NCI-H748 (cell line): ENCODE measurements at regions not wholly inside any gene's neighbourhood (a gene's known extent, or its start where the extent isn't known, plus 50 kb on each side); places are given as distances from the start of the nearest gene placed in this dataset.
A peak's percentile ranks its signal among the peaks of the same experiment; 100 is the strongest.
"Not testable (repeated sequence)": the region's sequence is repeated elsewhere in the genome, so short reads cannot be mapped to it uniquely, and the experiment has no call there.

ENCODE experiments used
- DNase-seq: peaks from one replicate; lab custom pipeline; 2025; ENCODE audit not compliant: unreplicated experiment; lab: John Stamatoyannopoulos, UW

DNA sequence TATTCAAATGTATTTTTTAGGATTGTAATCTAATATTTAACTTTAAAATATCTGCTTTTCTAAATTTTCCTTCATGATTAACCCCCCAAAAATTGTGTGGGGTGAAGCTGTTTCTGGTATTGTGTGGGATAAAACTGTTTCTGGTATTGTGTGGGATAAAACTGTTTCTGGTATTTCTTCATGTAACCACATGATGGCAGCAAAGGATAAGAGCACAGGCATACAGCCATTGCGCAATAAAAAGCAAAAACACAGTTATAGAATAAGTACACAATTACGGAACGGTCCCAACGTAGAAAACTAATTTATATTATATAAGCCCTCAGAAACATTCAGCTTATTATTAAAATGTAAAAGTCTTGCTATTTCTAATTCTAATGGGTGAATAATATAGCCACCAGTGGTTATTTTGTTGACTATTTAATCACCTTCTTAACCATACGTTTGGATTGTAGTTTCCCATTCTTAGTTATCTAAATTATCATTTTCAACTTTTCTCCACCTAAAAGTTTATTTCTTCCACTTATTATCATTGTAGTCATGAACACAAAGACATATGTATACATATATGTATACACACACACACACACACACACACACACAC, 333.9 kb upstream of the FSTL5 start:
- DNase-seq, result peak; percentile 27

- DNase-seq, result no peak
Observed at GRCh38 chr4:162494935-162495334, 331.1 kb upstream of the FSTL5 start.

- no peak for DNase-seq
Observed at GRCh38 chr4:162485486-162485885, 321.7 kb upstream of the FSTL5 start.

GRCh38 chr4:162475246-162475645, 311.4 kb upstream of the FSTL5 start:
- no peak for DNase-seq

GRCh38 chr4:162469977-162470376, 306.2 kb upstream of the FSTL5 start:
- DNase-seq, result no peak

- not testable (repeated sequence) for DNase-seq
Observed at GRCh38 chr4:162465356-162465755, 301.6 kb upstream of the FSTL5 start.

- peak; percentile 22 for DNase-seq
Observed at GRCh38 chr4:162461952-162462351, 298.2 kb upstream of the FSTL5 start.

- no peak for DNase-seq
Observed at GRCh38 chr4:162458051-162458450, 294.3 kb upstream of the FSTL5 start.

DNA sequence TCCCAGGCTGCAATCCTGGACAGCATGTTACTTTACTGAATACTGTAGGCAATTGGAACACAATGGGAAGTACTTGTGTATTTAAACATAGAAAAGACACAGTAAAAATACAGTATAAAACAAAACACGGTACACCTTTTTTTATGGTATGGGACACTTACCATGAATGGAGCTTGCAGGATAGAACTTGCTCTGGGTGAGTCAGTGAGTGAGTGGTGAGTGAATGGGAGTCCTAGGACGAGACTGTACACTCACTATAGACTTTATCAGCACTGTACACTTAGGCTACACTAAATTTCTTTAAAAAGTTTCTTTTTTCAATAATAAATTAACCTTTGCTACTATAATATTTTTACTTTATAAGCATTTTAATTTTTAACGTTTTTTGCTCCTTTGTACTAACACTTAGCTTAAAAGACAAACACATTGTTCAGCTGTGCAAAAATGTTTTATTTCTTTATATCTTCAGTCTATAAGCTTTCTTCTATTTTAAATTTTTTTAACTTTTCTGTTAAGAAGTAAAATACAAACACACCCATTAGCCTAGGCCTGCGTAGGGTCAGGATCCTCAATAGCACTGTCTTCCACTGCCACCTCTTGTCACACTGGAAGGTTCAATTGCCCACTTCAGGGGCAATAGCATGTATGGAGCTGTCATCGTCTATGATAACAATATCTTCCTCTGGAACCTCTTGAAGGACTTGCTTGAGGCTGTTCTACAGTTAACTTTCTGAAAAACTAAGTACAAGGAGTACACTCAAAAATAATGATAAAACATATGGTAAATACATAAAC, 293.5 kb upstream of the FSTL5 start:
- no peak for DNase-seq

GRCh38 chr4:162456106-162456505, 292.3 kb upstream of the FSTL5 start:
- no peak for DNase-seq

DNA sequence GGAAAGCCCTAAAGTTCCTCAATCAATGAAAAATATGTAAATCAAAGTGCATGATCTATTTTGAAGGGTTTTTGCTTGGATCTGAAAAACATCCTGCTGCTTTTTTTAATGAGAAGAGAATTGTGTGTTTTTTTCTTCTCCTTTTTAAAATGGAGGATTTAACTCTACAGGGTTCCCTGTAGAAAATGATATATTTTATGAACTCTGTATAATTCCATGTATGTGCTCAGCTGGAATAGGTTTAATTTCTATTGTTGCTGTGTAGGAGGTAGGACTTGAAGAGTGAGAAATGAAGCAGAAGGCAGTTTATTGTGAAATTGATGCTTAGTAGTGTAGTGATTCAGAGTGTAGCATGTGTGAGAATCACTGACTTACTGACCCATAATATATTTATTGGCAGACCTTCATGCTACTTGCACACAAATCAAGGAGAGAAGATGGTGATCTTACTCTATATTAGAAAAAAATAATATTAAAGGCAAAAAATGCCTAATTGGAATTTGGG, 286.8 kb upstream of the FSTL5 start:
- DNase-seq, result no peak

DNA sequence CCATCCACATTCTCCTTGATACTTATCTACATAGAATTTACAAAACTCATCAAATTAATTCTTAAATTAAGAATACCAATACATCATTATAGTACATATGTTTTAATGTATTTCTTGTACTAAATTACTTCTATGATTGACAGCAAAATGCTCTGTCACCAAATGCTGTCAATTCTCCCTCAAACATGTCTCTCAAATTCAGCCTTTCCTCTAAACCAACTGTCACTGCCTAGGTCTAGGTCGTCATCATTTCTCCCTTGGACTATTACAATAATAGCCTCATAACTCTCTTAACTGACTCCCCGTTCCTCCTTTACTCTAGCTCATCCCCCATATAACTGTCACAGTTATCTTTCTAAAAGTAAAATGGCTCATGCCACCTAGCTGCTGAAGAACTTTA, 279.7 kb upstream of the FSTL5 start:
- no peak for DNase-seq

DNA sequence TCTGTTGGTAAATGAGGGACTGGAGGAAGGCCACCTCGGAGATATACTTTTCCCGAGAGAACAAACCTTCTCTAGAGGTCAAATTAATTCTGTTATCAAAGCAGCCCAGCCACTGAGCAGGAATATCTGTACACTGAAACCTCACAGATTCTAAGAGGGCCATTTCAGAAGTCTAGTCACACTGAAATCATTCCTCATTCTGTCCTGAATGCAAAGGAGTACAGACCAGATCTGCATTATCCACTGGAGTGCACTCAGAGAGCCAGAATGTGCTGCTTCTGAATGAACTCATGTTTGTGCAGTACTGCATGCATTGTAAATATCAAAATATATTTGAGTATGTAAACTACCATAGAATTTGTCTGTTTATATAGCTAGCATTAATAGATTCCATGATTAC, 278.3 kb upstream of the FSTL5 start:
- DNase-seq, result no peak

- DNase-seq, result no peak
Observed at GRCh38 chr4:162422312-162422711, 258.5 kb upstream of the FSTL5 start.

- no peak for DNase-seq
Observed at GRCh38 chr4:162410854-162411253, 247.1 kb upstream of the FSTL5 start.

DNA sequence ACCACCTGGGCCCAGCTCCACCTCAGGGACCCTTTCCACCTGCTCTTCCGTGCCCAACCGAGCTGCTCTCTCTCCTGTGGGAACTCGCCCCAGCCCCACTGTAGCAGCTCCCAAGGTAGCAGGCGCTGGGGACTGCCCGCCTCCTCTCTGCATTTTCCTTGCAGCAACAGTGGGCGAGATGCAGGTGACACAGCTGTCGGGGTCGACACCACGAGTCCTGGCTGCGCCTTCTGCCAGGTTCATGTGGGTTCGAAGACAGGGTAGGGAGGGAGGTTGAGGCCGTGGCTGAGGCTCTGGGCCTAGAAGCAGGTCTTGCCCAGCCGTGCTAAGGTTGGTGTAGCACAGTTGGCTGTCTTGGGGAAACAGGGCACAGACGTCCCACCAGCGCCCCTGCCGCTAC, 245.2 kb upstream of the FSTL5 start:
- DNase-seq, result no peak

GRCh38 chr4:162408309-162408708, 244.5 kb upstream of the FSTL5 start:
- DNase-seq, result no peak

DNA sequence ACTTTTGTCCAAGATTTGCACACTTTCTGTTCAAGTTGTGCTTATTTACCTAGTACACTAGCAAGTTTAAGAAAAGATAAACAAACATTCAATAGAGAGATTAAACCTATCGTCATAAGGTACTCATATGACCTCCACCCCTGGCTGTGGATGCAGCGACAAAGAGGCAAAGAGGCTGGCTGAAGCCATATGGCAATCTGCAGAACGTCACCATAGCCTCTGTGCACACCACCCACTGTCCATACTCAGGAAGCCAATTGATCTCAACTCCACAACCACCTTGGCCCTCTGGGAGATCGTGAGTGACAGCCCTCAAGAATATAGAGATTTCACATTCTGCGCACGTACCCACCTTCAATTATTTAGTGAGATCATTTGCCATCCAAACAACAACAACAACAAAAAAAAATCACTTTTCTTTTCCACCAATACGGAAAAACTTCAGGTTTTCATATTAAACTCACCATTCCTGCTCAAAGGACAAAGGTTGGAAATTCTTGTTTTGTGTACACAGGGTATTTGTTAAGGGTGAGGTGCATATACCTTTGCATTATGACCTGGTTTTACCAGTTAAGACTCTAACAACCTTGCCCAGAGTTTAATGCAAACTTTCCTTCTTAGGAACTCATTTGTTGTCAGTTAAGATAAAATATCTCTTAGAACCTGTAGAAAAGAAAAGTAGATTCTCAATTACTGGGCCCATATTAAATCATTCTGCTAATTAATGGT, 243.0 kb upstream of the FSTL5 start:
- DNase-seq, result no peak

DNA sequence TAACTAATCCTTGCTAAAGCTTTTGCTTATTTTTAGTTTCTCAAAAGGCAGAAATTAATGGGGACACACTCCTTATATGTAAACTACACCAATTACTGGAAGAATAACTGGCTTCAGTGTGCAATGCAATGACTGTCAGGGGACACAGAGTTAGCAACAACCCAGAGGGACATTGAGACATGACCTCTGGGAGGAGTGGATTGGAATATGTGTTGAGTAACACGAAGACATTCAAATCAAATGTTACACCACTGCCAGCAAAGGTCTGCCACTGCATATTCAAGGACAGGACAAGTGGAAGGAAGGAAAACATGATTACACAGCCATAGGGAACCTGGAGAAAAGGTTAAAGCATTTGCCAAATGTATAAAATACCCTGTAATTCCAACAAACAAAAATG, 240.1 kb upstream of the FSTL5 start:
- no peak for DNase-seq

- DNase-seq, result no peak
Observed at GRCh38 chr4:162403419-162403818, 239.6 kb upstream of the FSTL5 start.

- no peak for DNase-seq
Observed at GRCh38 chr4:162401021-162401420, 237.2 kb upstream of the FSTL5 start.

DNA sequence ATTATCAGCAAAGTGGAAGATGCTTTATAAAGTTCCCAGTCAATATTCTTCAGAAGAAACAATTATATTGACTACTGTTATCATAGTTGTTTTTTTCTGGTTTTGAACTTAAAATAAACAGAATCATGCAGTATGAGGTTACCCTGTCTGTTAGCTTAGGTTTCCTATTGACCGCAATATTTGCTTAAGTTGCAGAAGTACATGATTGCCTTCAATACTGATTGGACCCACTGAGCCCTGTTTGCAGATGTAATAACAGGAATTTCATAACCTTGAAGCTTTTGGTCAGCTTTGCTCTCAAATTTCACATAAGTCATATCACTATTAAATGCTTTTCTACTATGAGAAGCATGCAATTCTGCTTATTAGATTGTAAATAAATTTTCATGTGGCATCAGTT, 229.1 kb upstream of the FSTL5 start:
- DNase-seq, result peak; percentile 55
